ENCODE measurements at regions not wholly inside any gene's neighbourhood (a gene's known extent, or its start where the extent isn't known, plus 50 kb on each side); places are given as distances from the start of the nearest gene placed in this dataset.

- ChIA-PET POLR2A (no interaction called here), CTCF (no interaction called here)
Observed at GRCh38 chr2:236858661-236859060, 227.0 kb upstream of the COPS8 start.

DNA sequence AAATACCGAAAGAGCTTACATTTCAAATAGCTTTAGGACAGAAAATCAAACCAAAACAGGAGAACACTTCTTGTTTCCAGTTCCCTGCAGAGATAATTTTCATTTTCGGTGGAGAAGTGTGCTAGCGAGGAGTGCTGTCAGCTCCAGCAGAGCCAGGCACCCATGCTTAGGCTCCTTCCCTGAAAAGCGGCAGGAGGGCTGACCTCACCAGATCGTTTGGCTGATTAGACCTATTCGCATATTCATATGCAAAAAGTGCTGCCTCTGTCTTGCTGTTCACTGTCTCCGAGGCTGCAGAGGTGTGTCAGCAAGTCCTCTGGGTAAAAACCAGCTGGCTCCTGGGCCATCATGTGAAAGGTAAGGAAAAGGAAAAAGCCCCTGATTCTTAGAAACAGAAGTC is 225.8 kb upstream of the COPS8 start:
- POLR2A ChIA-PET = no interaction called here
- CTCF ChIA-PET = no interaction called here

GRCh38 chr2:236861196-236861875 is 224.4 kb upstream of the COPS8 start:
- POLR2A ChIA-PET = no interaction called here
- CTCF ChIA-PET = no interaction called here

DNA sequence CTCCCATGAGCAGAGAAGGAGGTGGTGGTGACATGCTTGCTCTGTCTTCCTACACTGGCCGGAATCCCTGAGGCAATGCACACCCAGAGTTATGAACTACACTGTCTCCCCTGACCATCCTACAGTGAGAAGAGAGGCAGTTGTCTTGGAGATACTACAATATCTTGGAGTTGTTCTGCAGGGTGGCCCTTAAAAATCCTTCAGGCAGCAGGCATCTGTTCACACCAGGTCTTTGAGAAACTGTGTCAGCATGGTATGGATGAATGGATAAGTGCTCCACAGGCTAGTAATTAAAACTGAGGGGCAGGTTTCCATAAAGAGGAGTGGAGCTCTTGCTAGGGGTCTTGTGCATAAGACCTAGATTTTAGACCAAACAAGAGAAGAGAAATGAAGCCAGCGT is 223.7 kb upstream of the COPS8 start:
- ChIA-PET CTCF (no interaction called here), POLR2A (no interaction called here)

DNA sequence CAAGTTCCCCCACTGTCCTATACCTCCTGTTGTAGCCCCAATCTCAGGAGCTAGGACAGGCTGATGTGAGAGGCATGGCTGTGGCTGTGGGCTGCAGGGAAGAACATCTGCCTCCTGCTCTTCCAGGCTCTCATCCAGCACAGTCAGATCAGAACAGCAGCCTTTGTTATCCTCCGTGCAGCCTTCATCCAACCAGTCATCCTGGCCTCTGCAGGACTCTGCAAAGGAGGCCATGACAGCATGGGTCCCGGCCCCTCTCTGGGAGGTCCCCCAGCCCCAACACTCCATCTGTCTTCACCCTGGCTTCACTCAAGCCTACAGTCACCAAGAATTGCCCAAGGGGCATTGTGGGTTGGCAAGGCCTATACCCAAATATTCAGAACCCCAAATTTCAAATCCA is 223.2 kb upstream of the COPS8 start:
- CTCF ChIA-PET = no interaction called here
- POLR2A ChIA-PET = no interaction called here

- CTCF ChIA-PET = no interaction called here
- POLR2A ChIA-PET = no interaction called here
Observed at GRCh38 chr2:236862961-236863728, 222.5 kb upstream of the COPS8 start.

DNA sequence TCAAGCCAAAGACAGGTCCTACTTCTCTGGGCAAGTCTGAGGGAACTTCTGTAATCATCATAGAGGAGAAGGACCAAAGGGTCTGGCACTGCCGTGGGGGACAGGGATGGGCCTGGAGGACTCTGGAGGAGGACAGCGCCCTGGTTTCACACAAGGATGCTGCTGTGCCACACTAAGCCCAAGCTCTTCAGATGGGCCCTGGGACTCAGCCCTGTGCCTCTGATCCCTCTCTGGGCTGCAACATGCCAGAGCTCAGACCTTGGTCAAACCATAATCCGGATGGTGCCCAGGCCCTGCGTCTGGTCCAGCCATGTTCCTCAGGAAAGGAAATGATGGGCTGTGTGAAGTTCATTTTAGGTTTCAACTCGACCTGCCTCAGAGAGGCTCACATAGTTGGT is 222.0 kb upstream of the COPS8 start:
- ChIA-PET POLR2A (no interaction called here), CTCF (no interaction called here)

DNA sequence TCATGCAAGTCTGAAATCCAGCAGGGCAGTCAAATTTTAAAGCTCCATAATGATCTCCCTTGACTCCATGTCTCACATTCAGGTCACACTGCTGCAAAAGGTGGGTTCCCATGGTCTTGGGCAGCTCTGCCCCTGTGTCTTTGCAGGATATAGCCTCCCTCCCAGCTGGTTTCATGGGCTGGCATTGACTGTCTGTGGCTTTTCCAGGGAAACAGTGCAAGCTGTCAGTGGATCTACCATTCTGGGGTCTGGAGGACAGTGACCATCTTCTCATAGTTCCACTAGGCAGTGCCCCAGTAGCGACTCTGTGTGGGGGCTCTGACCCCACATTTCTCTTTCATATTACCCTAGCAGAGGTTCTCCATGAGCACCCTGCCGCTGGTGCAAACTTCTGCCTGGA is 220.6 kb upstream of the COPS8 start:
- ChIA-PET CTCF (no interaction called here), POLR2A (no interaction called here)

DNA sequence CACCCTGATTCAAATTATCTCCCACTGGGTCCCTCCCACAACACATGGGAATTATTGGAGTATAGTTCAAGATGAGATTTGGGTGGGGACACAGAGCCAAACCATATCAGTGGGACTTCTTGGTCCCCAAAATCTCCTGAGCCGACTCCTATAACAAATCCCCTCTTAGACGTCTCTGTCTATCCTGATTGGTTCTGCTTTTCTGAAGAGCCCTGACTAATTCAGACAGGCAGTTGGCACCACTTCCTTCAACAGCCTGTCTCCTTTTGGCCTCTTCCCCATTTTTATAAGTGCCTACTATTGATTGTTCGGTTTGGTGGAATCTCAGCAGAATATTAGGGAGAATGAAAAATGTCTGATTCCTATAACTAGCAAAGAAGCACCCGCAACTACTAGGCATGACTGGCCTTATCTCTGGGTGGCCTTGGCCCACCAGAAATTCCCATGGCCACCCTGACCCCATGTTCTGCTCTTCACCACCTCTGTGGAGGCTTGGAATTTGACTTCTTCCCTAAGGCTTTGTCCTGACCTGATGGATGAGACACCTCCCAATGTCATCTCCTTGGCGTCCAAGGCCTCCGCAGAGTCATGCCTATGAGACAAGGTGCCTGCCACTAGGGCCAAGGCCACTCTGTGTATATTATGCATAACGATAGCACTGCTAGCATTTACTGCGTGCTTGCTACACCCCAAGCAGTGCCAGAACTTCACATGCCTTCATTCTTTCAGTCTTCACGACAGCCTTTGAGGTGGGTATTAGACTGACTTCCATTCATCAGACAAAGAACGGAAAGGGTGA is 218.9 kb upstream of the COPS8 start:
- CTCF ChIA-PET = no interaction called here
- POLR2A ChIA-PET = no interaction called here

GRCh38 chr2:236867441-236868260 is 218.0 kb upstream of the COPS8 start:
- CTCF ChIA-PET = no interaction called here
- POLR2A ChIA-PET = interaction anchor here (0.6 kb wide), 1 partner anchor 256 kb away, joined by 5 read pairs; no protein-coding TSS in a partner anchor

- ChIA-PET CTCF (no interaction called here), POLR2A (interaction anchor here (0.6 kb wide), 1 partner anchor 66 kb away, joined by 3 read pairs; no protein-coding TSS in a partner anchor)
Observed at GRCh38 chr2:236870370-236870769, 215.3 kb upstream of the COPS8 start.

DNA sequence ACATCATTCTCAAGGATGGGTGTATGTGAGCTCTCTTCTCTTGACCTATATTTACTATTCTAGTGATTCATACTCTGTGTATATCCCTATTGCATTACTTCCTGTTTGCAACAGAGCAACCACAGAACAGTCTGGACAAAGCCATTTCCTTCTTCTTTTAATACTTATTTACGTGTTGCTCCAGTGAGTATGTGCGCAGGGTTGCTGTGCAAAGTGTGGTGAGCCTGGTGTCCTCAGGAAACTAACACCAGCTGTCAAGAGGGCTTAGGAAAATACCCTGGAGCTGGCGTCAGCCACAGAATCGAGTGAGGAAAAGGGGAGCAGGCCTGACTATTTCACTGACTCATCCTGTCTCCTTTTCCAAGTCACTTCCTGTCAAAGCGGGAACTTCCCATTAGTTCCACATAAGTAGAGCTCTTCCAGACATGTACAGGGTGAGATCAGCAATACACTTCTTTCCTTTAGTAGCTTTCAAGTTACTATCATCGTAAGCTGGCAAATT is 214.1 kb upstream of the COPS8 start:
- CTCF ChIA-PET = no interaction called here
- POLR2A ChIA-PET = no interaction called here

DNA sequence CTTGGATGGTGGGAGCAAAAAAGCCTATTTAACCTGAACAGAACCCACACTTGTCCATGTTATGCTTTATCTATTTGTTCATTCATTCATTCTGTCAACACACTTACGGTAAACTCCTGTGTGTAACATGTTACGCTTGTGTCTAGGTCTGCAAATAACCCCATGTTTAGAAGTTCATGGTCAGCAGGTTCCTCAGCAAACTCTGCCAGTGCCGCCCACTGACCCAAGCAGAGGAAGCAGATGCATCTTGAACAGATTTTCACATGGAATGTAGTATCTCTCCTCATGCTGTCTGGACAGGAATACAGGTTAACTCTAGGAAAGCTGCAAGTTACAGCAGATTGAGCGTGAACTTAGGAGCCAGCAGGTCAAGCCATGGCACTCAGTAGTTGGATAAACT is 213.7 kb upstream of the COPS8 start:
- ChIA-PET POLR2A (no interaction called here), CTCF (no interaction called here)

GRCh38 chr2:236872981-236873380 is 212.7 kb upstream of the COPS8 start:
- ChIA-PET POLR2A (no interaction called here), CTCF (interaction anchor here (1.1 kb wide), 1 partner anchor 19 kb away, joined by 3 read pairs; no protein-coding TSS in a partner anchor)

DNA sequence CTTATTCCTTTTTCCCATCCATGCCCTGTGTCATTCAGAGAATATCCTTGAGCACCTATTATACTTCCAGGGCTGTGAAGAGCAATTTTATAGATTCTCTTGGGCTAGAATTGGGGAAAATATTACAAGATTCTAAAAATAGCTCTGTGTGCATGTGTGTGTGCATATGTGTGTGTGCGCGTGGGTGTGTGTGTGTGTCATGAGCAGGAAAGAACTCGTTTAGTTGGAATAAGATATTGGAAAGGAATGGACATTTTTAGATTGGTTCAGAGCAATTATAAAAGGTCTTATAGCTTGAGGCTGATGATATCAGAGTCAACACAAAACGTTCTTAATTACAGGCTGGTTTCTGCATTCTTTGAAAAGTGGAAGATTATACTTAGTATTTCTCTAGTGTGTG is 212.1 kb upstream of the COPS8 start:
- POLR2A ChIA-PET = no interaction called here
- CTCF ChIA-PET = interaction anchor here (1.1 kb wide), 1 partner anchor 18 kb away, joined by 3 read pairs; no protein-coding TSS in a partner anchor

- CTCF ChIA-PET = no interaction called here
- POLR2A ChIA-PET = no interaction called here
Observed at GRCh38 chr2:236874866-236875481, 210.7 kb upstream of the COPS8 start.

DNA sequence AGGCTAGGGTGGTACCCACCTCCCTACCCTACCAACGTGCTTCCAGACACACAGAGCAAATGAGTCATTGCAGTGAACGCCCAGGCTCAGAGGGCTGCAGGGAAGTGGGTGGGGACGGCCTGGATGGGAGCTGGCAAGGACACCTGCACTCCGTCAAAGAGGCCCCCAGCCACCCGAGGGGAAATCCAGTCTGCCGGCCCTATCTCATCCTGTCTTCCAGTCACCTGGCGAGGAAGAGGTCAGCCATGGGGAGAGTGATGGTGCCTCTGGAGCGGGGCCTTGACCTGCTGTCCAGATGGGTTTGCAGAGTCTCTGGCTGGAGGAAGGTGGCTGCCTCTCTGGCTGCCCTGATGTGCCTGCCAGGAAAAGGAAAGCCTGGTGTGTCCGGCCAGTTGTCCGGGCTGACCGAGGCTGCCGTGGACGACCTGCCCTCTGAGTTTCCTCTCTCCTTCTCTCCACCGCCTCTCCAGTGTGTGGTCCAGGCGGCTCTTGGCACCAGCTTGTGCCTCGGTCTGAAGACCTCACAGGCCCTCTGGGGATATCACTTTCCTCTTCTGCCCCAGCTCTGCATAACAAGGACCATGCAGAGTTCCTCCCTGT is 209.7 kb upstream of the COPS8 start:
- ChIA-PET POLR2A (no interaction called here), CTCF (no interaction called here)

- ChIA-PET POLR2A (no interaction called here), CTCF (no interaction called here)
Observed at GRCh38 chr2:236876642-236877041, 209.0 kb upstream of the COPS8 start.

DNA sequence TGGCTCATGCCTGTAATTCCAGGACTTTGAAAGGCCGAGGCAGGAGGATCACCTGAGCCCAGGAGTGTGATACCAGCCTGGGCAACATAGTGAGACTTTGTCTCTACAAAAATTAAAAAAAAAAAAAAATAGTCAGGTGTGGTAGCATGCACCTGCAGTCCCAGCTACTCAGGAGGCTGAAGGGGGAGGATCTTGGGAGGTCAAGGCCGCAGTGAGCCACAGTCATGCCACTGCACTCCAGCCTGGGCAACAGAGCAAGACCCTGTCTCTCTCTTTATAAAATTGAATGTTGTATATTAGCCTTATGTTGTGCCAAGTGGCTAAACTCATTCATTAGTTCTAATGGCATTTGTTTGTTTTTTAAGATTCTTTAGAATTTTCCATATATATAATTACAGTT is 207.7 kb upstream of the COPS8 start:
- POLR2A ChIA-PET = no interaction called here
- CTCF ChIA-PET = no interaction called here
